HepG2 (cell line): ENCODE measurements at regions not wholly inside any gene's neighbourhood (a gene's known extent, or its start where the extent isn't known, plus 50 kb on each side); places are given as distances from the start of the nearest gene placed in this dataset.

ENCODE experiments used
- CTCF ChIP-seq: sonication (generic); formaldehyde crosslinking; IDR thresholded peaks from 2 replicates; pipeline ENCODE4 v1.5.0; 2020; ENCODE audit warnings: mild to moderate bottlenecking, missing genetic modification reagents, moderate library complexity
- FOXK1 ChIP-seq: sonication (generic); formaldehyde crosslinking; IDR thresholded peaks from 2 replicates; pipeline ENCODE4 v1.4.0; 2020; ENCODE audit warnings: low read depth, missing genetic modification reagents, borderline replicate concordance
- FOXM1 ChIP-seq: sonication (generic); formaldehyde crosslinking; IDR thresholded peaks from 2 replicates; pipeline ENCODE4 v1.5.0; 2020; ENCODE audit warnings: missing genetic modification reagents
- KMT2A ChIP-seq: sonication (generic); formaldehyde crosslinking; IDR thresholded peaks from 2 replicates; pipeline ENCODE4 v1.4.0; 2020; ENCODE audit warnings: missing genetic modification reagents

GRCh38 chr2:40559175-40559574 is 107.3 kb upstream of the SLC8A1 start:
- TF ChIP-seq CTCF (no peak), FOXM1 (CRISPR knock-in tag) (no peak), KMT2A (CRISPR knock-in tag) (no peak), FOXK1 (CRISPR knock-in tag) (no peak)
